ENCODE measurements at regions not wholly inside any gene's neighbourhood (a gene's known extent, or its start where the extent isn't known, plus 50 kb on each side); places are given as distances from the start of the nearest gene placed in this dataset.

GRCh38 chr1:182198006-182198605 lies 136.6 kb upstream of the ZNF648 start:
- H3K27ac ChIP-seq, result peak overlapping the region in 2 of 5 donors; percentile 39 to 74
- no peaks in the 10 kb centered on the region for H3K27me3 ChIP-seq
- peak in 1 of 7 donors; percentile 4 for DNase-seq
- WGBS, 4 donors, result 58 to 69% (median 65%) methylated on average over 4 of the region's 4 CpGs
- no peaks in the 10 kb centered on the region for H3K9me3 ChIP-seq (replicated peaks in 1 of 3)
- peaks cover 0 to 13% of the 10 kb centered on the region in 2 donors for H3K4me1 ChIP-seq (replicated peaks in 1 of 2)
- H3K36me3 ChIP-seq (replicated peaks in 1 of 2), result no peaks in the 10 kb centered on the region
- TF ChIP-seq CTCF (IDR thresholded peaks at IDR 0.05) (peak in 1 of 6 experiments; percentile 9), POLR2A (IDR thresholded peaks at IDR 0.05) (no peak)
- intact Hi-C loops (cut with DNase I), result no loop called here
- H3K4me3 ChIP-seq, result no peak overlapping the region

GRCh38 chr1:182196897-182197870 lies 135.7 kb upstream of the ZNF648 start:
- Histone ChIP-seq H3K27ac (peak overlapping the region in 3 of 5 donors; percentile 16 to 74 (median 39)), H3K4me1 (replicated peaks in 1 of 2) (peaks cover 0 to 13% of the 10 kb centered on the region in 2 donors), H3K27me3 (no peaks in the 10 kb centered on the region), H3K9me3 (replicated peaks in 1 of 3) (no peaks in the 10 kb centered on the region), H3K4me3 (no peak overlapping the region), H3K36me3 (replicated peaks in 1 of 2) (no peaks in the 10 kb centered on the region)
- WGBS, 4 donors, result 32 to 45% (median 35%) methylated on average over 7 of the region's 7 CpGs
- intact Hi-C loops (cut with DNase I), result no loop called here
- no peak for TF ChIP-seq CTCF (IDR thresholded peaks at IDR 0.05)
- DNase-seq, result peak in 4 of 7 donors; percentile 21 to 62 (median 32)

- no peak overlapping the region for H3K4me3 ChIP-seq
- DNase-seq, result no peak
- peaks cover 0 to 13% of the 10 kb centered on the region in 2 donors for H3K4me1 ChIP-seq (replicated peaks in 1 of 2)
- intact Hi-C loops (cut with DNase I), result no loop called here
- WGBS, 4 donors, result 70 to 96% (median 86%) methylated on average over 1 of the region's 1 CpG
- H3K27me3 ChIP-seq, result no peaks in the 10 kb centered on the region
- TF ChIP-seq POLR2A (IDR thresholded peaks at IDR 0.05), result no peak
- TF ChIP-seq CTCF (IDR thresholded peaks at IDR 0.05), result no peak
- no peaks in the 10 kb centered on the region for H3K9me3 ChIP-seq (replicated peaks in 1 of 3)
- no peaks in the 10 kb centered on the region for H3K36me3 ChIP-seq (replicated peaks in 1 of 2)
- no peak overlapping the region for H3K27ac ChIP-seq
Measured at GRCh38 chr1:182195733-182196132, 134.2 kb upstream of the ZNF648 start.

- intact Hi-C loops (cut with DNase I), result no loop called here
- DNase-seq, result peak in 5 of 7 donors; percentile 17 to 67 (median 48)
- 68 to 83% (median 79%) methylated on average over 3 to 4 of the region's 4 CpGs for WGBS, 4 donors
Measured at GRCh38 chr1:182193908-182194550, 132.5 kb upstream of the ZNF648 start.

More at GRCh38 chr1:182193908-182194550, 132.5 kb upstream of the ZNF648 start:
- no peaks in the 10 kb centered on the region for H3K9me3 ChIP-seq (replicated peaks in 1 of 3)
- peaks cover 0 to 13% of the 10 kb centered on the region in 2 donors for H3K4me1 ChIP-seq (replicated peaks in 1 of 2)
- TF ChIP-seq CTCF (IDR thresholded peaks at IDR 0.05), result no peak
- no peak for TF ChIP-seq POLR2A (IDR thresholded peaks at IDR 0.05)
- H3K27ac ChIP-seq, result no peak overlapping the region
- no peaks in the 10 kb centered on the region for H3K27me3 ChIP-seq
- no peak overlapping the region for H3K4me3 ChIP-seq
- H3K36me3 ChIP-seq (replicated peaks in 1 of 2), result no peaks in the 10 kb centered on the region
